BLaER1 treated with 17β-estradiol and CSF1 and Interleukin-3, amounts not matched to agents 10 nM and 100 nM (cell line): ENCODE measurements at regions not wholly inside any gene's neighbourhood (a gene's known extent, or its start where the extent isn't known, plus 50 kb on each side); places are given as distances from the start of the nearest gene placed in this dataset.

Source experiments
- H3K27ac ChIP-seq, 11 experiments: shearing (Covaris generic); formaldehyde crosslinking; 2 replicates each; pipeline ENCODE4 v1.8.1; 2022
- H3K27me3 ChIP-seq, 11 experiments: shearing (Covaris generic); formaldehyde crosslinking; 2 replicates each; pipeline ENCODE4 v1.8.1; 2022
- H3K36me3 ChIP-seq, 11 experiments: shearing (Covaris generic); formaldehyde crosslinking; 2 replicates each; pipeline ENCODE4 v1.8.1; 2022
- H3K4me1 ChIP-seq, 10 experiments: shearing (Covaris generic); formaldehyde crosslinking; 2 replicates each; pipeline ENCODE4 v1.8.1; 2022
- H3K4me2 ChIP-seq, 11 experiments: shearing (Covaris generic); formaldehyde crosslinking; 2 replicates each; pipeline ENCODE4 v1.8.1; 2022
- H3K4me3 ChIP-seq, 10 experiments: shearing (Covaris generic); formaldehyde crosslinking; 2 replicates each; pipeline ENCODE4 v1.8.1; 2022
- H3K9ac ChIP-seq, 11 experiments: shearing (Covaris generic); formaldehyde crosslinking; 2 replicates each; pipeline ENCODE4 v1.8.1; 2022
- H3K9me3 ChIP-seq, 11 experiments: shearing (Covaris generic); formaldehyde crosslinking; replicated peaks in 1 of 11; 2 replicates each; pipeline ENCODE4 v1.8.1; 2022
- H4K20me1 ChIP-seq, 11 experiments: shearing (Covaris generic); formaldehyde crosslinking; 2 replicates each; pipeline ENCODE4 v1.8.1; 2022
- Cebpa-rat ChIP-seq, 11 experiments: shearing (Covaris generic); IDR thresholded peaks; 2 replicates each; pipeline ENCODE4 v1.8.1; 2022

- no peak overlapping the region for H3K27ac ChIP-seq
- no peaks in the 10 kb centered on the region for H3K36me3 ChIP-seq
- H3K4me2 ChIP-seq = no peak overlapping the region
- H3K4me3 ChIP-seq = no peak overlapping the region
- H4K20me1 ChIP-seq = no peaks in the 10 kb centered on the region
- H3K9me3 ChIP-seq = no peaks in the 10 kb centered on the region
- no peaks in the 10 kb centered on the region for H3K27me3 ChIP-seq
- no peaks in the 10 kb centered on the region for H3K4me1 ChIP-seq
- H3K9ac ChIP-seq = no peak overlapping the region
- TF ChIP-seq Cebpa-rat (IDR thresholded peaks at IDR 0.05) = no peak
Observed at GRCh38 chr4:20554134-20554533, 146.1 kb upstream of the PACRGL start.

DNA sequence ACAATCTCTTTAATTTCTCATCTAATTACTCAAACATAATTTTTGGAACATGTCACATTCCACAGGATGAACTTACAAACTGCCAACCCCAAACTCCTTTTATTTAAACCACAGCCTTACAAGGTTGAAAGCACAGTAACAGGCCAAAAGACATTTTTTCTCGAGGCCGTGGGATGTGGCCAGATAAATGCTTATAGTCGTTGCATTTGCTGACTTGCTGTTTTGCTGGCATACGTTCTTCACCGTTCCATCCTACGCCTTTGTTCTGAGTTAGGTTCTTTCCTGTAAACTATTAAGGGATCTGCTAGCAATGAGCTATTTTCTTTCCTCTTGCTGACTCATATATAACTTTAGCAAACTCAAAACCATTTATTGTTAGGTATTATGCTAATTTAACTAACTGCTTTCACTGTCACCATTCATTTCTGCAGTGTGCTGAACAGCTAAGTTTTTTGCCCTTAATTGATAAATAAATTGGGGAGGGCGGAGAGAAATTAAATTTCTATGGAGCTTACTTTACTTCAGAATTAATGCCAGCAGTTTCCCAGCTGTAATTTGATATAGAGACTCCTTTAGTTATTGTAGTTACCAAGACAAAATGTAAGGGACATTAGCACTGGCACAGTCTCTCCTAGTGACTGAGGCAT, 135.1 kb upstream of the PACRGL start:
- no peak for TF ChIP-seq Cebpa-rat (IDR thresholded peaks at IDR 0.05)
- Histone ChIP-seq H3K9ac (no peak overlapping the region), H3K27ac (no peak overlapping the region), H3K4me2 (no peak overlapping the region), H3K36me3 (no peaks in the 10 kb centered on the region), H3K27me3 (no peaks in the 10 kb centered on the region), H4K20me1 (no peaks in the 10 kb centered on the region), H3K9me3 (no peaks in the 10 kb centered on the region), H3K4me3 (no peak overlapping the region), H3K4me1 (no peaks in the 10 kb centered on the region)

DNA sequence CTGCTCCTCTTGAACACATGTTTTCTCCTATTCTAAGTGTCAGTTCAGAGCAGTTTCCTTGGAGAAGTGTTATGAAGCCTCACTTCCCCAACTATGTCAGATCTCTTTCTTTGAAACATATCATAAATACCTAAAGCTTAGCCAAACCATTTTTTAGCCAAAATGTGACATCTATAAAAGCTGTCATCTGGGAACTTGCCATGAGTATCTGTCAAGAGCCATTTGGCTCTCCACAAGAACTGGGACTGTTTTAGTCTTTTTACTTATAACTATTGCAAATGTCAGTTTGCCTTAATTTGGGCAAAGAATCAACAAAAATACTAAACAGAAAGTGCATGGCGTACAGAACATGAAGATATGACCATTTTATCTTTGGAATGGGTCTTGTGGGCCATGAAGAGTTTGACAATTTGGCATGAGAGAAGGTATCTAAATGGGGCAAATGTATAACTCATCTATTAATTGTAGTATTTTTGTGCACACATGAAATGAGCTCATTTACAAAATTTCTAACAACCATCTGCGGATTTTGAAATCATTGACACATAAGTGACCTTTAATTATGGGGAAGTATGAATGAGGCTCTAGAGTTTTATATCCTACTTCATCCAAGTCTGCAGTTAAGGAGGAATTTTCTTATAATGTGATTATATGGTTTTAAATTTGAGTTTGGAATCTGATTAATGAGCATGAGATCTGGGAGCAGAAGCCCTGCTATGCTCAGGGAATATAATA, 129.1 kb upstream of the PACRGL start:
- no peaks in the 10 kb centered on the region for H3K27me3 ChIP-seq
- no peak overlapping the region for H3K27ac ChIP-seq
- no peaks in the 10 kb centered on the region for H4K20me1 ChIP-seq
- H3K4me1 ChIP-seq = no peaks in the 10 kb centered on the region
- H3K9me3 ChIP-seq = no peaks in the 10 kb centered on the region
- no peak overlapping the region for H3K4me2 ChIP-seq
- no peak overlapping the region for H3K9ac ChIP-seq
- no peaks in the 10 kb centered on the region for H3K36me3 ChIP-seq
- H3K4me3 ChIP-seq = no peak overlapping the region
- TF ChIP-seq Cebpa-rat (IDR thresholded peaks at IDR 0.05) = no peak

- Histone ChIP-seq H4K20me1 (no peaks in the 10 kb centered on the region), H3K4me2 (no peak overlapping the region), H3K4me3 (no peak overlapping the region), H3K36me3 (no peaks in the 10 kb centered on the region), H3K4me1 (no peaks in the 10 kb centered on the region), H3K9me3 (no peaks in the 10 kb centered on the region), H3K27ac (no peak overlapping the region), H3K27me3 (no peaks in the 10 kb centered on the region), H3K9ac (no peak overlapping the region)
- TF ChIP-seq Cebpa-rat (IDR thresholded peaks at IDR 0.05) = no peak
Observed at GRCh38 chr4:20572976-20573375, 127.3 kb upstream of the PACRGL start.

- H3K9ac ChIP-seq = no peak overlapping the region
- H4K20me1 ChIP-seq = no peaks in the 10 kb centered on the region
- no peaks in the 10 kb centered on the region for H3K9me3 ChIP-seq
- TF ChIP-seq Cebpa-rat (IDR thresholded peaks at IDR 0.05) = no peak
- H3K4me1 ChIP-seq = no peaks in the 10 kb centered on the region
- H3K4me3 ChIP-seq = no peak overlapping the region
- H3K36me3 ChIP-seq = no peaks in the 10 kb centered on the region
- H3K4me2 ChIP-seq = no peak overlapping the region
- H3K27me3 ChIP-seq = no peaks in the 10 kb centered on the region
- H3K27ac ChIP-seq = no peak overlapping the region
Observed at GRCh38 chr4:20574986-20575385, 125.3 kb upstream of the PACRGL start.

GRCh38 chr4:20575486-20575885, 124.8 kb upstream of the PACRGL start:
- H3K4me3 ChIP-seq = no peak overlapping the region
- no peak overlapping the region for H3K4me2 ChIP-seq
- H3K27me3 ChIP-seq = no peaks in the 10 kb centered on the region
- TF ChIP-seq Cebpa-rat (IDR thresholded peaks at IDR 0.05) = no peak
- no peaks in the 10 kb centered on the region for H4K20me1 ChIP-seq
- H3K9ac ChIP-seq = no peak overlapping the region
- no peaks in the 10 kb centered on the region for H3K4me1 ChIP-seq
- no peaks in the 10 kb centered on the region for H3K9me3 ChIP-seq
- H3K27ac ChIP-seq = no peak overlapping the region
- no peaks in the 10 kb centered on the region for H3K36me3 ChIP-seq

- H4K20me1 ChIP-seq = no peaks in the 10 kb centered on the region
- H3K9ac ChIP-seq = no peak overlapping the region
- H3K27me3 ChIP-seq = no peaks in the 10 kb centered on the region
- no peaks in the 10 kb centered on the region for H3K36me3 ChIP-seq
- H3K9me3 ChIP-seq = no peaks in the 10 kb centered on the region
- no peak for TF ChIP-seq Cebpa-rat (IDR thresholded peaks at IDR 0.05)
- no peak overlapping the region for H3K4me2 ChIP-seq
- H3K27ac ChIP-seq = no peak overlapping the region
- no peaks in the 10 kb centered on the region for H3K4me1 ChIP-seq
- no peak overlapping the region for H3K4me3 ChIP-seq
Observed at GRCh38 chr4:20576861-20577260, 123.4 kb upstream of the PACRGL start.

GRCh38 chr4:20577702-20578101, 122.6 kb upstream of the PACRGL start:
- TF ChIP-seq Cebpa-rat (IDR thresholded peaks at IDR 0.05) = no peak
- no peaks in the 10 kb centered on the region for H3K27me3 ChIP-seq
- H3K9me3 ChIP-seq = no peaks in the 10 kb centered on the region

GRCh38 chr4:20580907-20581306, 119.4 kb upstream of the PACRGL start:
- Histone ChIP-seq H4K20me1 (no peaks in the 10 kb centered on the region), H3K4me2 (no peak overlapping the region), H3K27ac (no peak overlapping the region), H3K27me3 (no peaks in the 10 kb centered on the region), H3K4me1 (peaks cover 0 to 14% (median 0%) of the 10 kb centered on the region in 10 experiments; a peak in 4 of 20 replicates), H3K4me3 (no peak overlapping the region), H3K9me3 (no peaks in the 10 kb centered on the region), H3K9ac (no peak overlapping the region), H3K36me3 (no peaks in the 10 kb centered on the region)
- no peak for TF ChIP-seq Cebpa-rat (IDR thresholded peaks at IDR 0.05)

More at GRCh38 chr4:20577702-20578101, 122.6 kb upstream of the PACRGL start:
- Histone ChIP-seq H3K4me3 (no peak overlapping the region), H4K20me1 (no peaks in the 10 kb centered on the region), H3K36me3 (no peaks in the 10 kb centered on the region), H3K27ac (no peak overlapping the region), H3K4me2 (no peak overlapping the region), H3K4me1 (no peaks in the 10 kb centered on the region), H3K9ac (no peak overlapping the region)

DNA sequence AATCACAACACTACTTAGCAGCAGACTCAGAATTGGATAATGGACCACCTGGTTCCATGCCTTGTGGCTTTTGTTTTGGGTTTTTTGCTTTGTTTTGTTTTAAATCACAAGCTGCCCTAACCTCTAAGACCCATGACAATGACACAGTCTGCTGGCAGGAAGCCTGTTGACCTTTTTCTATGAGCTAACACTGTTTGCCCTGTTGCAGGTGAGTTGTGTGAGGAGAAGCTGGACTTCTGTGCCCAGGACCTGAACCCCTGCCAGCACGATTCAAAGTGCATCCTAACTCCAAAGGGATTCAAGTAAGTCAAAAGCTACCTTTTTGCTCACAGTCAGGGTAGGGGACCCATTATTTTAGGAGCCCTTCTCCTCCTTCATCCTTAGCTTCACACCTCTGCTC, 110.8 kb upstream of the PACRGL start:
- H3K9me3 ChIP-seq = no peaks in the 10 kb centered on the region
- H3K4me1 ChIP-seq = peaks cover 0 to 12% (median 0%) of the 10 kb centered on the region in 10 experiments; a peak in 4 of 20 replicates
- H3K36me3 ChIP-seq = no peaks in the 10 kb centered on the region
- no peaks in the 10 kb centered on the region for H3K27me3 ChIP-seq
- no peak overlapping the region for H3K4me2 ChIP-seq
- no peak overlapping the region for H3K27ac ChIP-seq
- TF ChIP-seq Cebpa-rat (IDR thresholded peaks at IDR 0.05) = no peak
- H3K4me3 ChIP-seq = no peak overlapping the region
- H4K20me1 ChIP-seq = no peaks in the 10 kb centered on the region
- no peak overlapping the region for H3K9ac ChIP-seq
